ENCODE measurements at regions not wholly inside any gene's neighbourhood (a gene's known extent, or its start where the extent isn't known, plus 50 kb on each side); places are given as distances from the start of the nearest gene placed in this dataset.

GRCh38 chr22:48948575-48949170 lies 879.0 kb downstream of the BRD1 start:
- H3K9me3 ChIP-seq (ENCODE audit: control insufficient read depth, insufficient read depth, low read length), result no peaks in the 10 kb centered on the region
- no peaks in the 10 kb centered on the region for H3K27me3 ChIP-seq (ENCODE audit: control insufficient read depth, insufficient read depth, low read length)
- H3K9me3 Mint-ChIP-seq, result no peaks in the 10 kb centered on the region
- no peaks in the 10 kb centered on the region for H3K36me3 ChIP-seq (ENCODE audit: control insufficient read depth, insufficient read depth, low read length)
- no peak overlapping the region for H3K27ac ChIP-seq (ENCODE audit: low read length)
- H3K27ac Mint-ChIP-seq, result no peak overlapping the region
- 91% methylated on average over 5 of the region's 6 CpGs for WGBS (ENCODE audit: insufficient coverage)
- H3K4me1 ChIP-seq (ENCODE audit: control insufficient read depth, insufficient read depth, low read length), result no peaks in the 10 kb centered on the region
- DNase-seq, result peak in 1 of 2 donors; percentile 4
- no peaks in the 10 kb centered on the region for H3K36me3 Mint-ChIP-seq
- TF ChIP-seq CTCF (IDR thresholded peaks at IDR 0.05), result no peak
- ATAC-seq, result no peak
- H3K27me3 Mint-ChIP-seq (ENCODE audit: low read depth in 2 of 2), result no peaks in the 10 kb centered on the region
- no peak overlapping the region for H3K4me3 Mint-ChIP-seq
- no peaks in the 10 kb centered on the region for H3K4me1 Mint-ChIP-seq
- intact Hi-C loops (cut with micrococcal nuclease), result no loop called here
- H3K4me3 ChIP-seq (ENCODE audit: low read length), result no peak overlapping the region

- Mint-ChIP-seq H3K4me1 (no peaks in the 10 kb centered on the region), H3K27ac (no peak overlapping the region), H3K9me3 (no peaks in the 10 kb centered on the region), H3K4me3 (no peak overlapping the region), H3K27me3 (ENCODE audit: low read depth in 2 of 2) (no peaks in the 10 kb centered on the region), H3K36me3 (no peaks in the 10 kb centered on the region)
- no peaks in the 10 kb centered on the region for H3K27me3 ChIP-seq (ENCODE audit: control insufficient read depth, insufficient read depth, low read length)
- WGBS (ENCODE audit: insufficient coverage), result 85% methylated on average over 5 of the region's 5 CpGs
- H3K9me3 ChIP-seq (ENCODE audit: control insufficient read depth, insufficient read depth, low read length), result no peaks in the 10 kb centered on the region
- H3K36me3 ChIP-seq (ENCODE audit: control insufficient read depth, insufficient read depth, low read length), result no peaks in the 10 kb centered on the region
- no peaks in the 10 kb centered on the region for H3K4me1 ChIP-seq (ENCODE audit: control insufficient read depth, insufficient read depth, low read length)
- no peak for TF ChIP-seq CTCF (IDR thresholded peaks at IDR 0.05)
- no peak overlapping the region for H3K27ac ChIP-seq (ENCODE audit: low read length)
- no peak for ATAC-seq
- intact Hi-C loops (cut with micrococcal nuclease), result no loop called here
- peak in 1 of 2 donors; percentile 7 for DNase-seq
- no peak overlapping the region for H3K4me3 ChIP-seq (ENCODE audit: low read length)
These were observed 880.0 kb downstream of the BRD1 start for GRCh38 chr22:48947636-48948035.

- DNase-seq, result peak in 1 of 2 donors; percentile 13
- Histone ChIP-seq H3K9me3 (ENCODE audit: control insufficient read depth, insufficient read depth, low read length) (no peaks in the 10 kb centered on the region), H3K4me3 (ENCODE audit: low read length) (no peak overlapping the region), H3K27ac (ENCODE audit: low read length) (no peak overlapping the region), H3K27me3 (ENCODE audit: control insufficient read depth, insufficient read depth, low read length) (no peaks in the 10 kb centered on the region), H3K4me1 (ENCODE audit: control insufficient read depth, insufficient read depth, low read length) (no peaks in the 10 kb centered on the region), H3K36me3 (ENCODE audit: control insufficient read depth, insufficient read depth, low read length) (no peaks in the 10 kb centered on the region)
- Mint-ChIP-seq H3K27ac (no peak overlapping the region), H3K9me3 (no peaks in the 10 kb centered on the region), H3K4me1 (no peaks in the 10 kb centered on the region), H3K36me3 (no peaks in the 10 kb centered on the region), H3K4me3 (no peak overlapping the region), H3K27me3 (ENCODE audit: low read depth in 2 of 2) (no peaks in the 10 kb centered on the region)
- 84% methylated on average over 22 of the region's 22 CpGs for WGBS (ENCODE audit: insufficient coverage)
- no peak for ATAC-seq
- intact Hi-C loops (cut with micrococcal nuclease), result no loop called here
- no peak for TF ChIP-seq CTCF (IDR thresholded peaks at IDR 0.05)
These were observed 881.8 kb downstream of the BRD1 start for GRCh38 chr22:48945621-48946458.
